OCI-LY3 (cell line): ENCODE measurements at regions not wholly inside any gene's neighbourhood (a gene's known extent, or its start where the extent isn't known, plus 50 kb on each side); places are given as distances from the start of the nearest gene placed in this dataset.

Experiments
- CTCF ChIP-seq: fragments of 200-600, 300-600 bp; sonication (generic); IDR thresholded peaks from 2 replicates; pipeline ENCODE4 v1.5.1; 2014; ENCODE audit warnings: antibody characterized with exemption, low read length, low read depth
- EZH2phosphoT487 ChIP-seq: fragments of 200-600 bp; shearing (Covaris generic); IDR thresholded peaks from 2 replicates; pipeline ENCODE4 v1.6.1; 2018; ENCODE audit warnings: antibody characterized with exemption, mixed run types, low read depth

GRCh38 chr9:126119731-126120130, 206.9 kb upstream of the MVB12B start:
- TF ChIP-seq CTCF, result no peak
- TF ChIP-seq EZH2phosphoT487, result no peak
